GM21529 (cell line): ENCODE measurements at regions not wholly inside any gene's neighbourhood (a gene's known extent, or its start where the extent isn't known, plus 50 kb on each side); places are given as distances from the start of the nearest gene placed in this dataset.
"Not testable (repeated sequence)": the region's sequence is repeated elsewhere in the genome, so short reads cannot be mapped to it uniquely, and the experiment has no call there.

Experiments used
- ATAC-seq: cut with Tn5 transposase; IDR thresholded peaks from one replicate; pipeline ENCODE4 v1.9.1; 2021; ENCODE audit not compliant: unreplicated experiment

DNA sequence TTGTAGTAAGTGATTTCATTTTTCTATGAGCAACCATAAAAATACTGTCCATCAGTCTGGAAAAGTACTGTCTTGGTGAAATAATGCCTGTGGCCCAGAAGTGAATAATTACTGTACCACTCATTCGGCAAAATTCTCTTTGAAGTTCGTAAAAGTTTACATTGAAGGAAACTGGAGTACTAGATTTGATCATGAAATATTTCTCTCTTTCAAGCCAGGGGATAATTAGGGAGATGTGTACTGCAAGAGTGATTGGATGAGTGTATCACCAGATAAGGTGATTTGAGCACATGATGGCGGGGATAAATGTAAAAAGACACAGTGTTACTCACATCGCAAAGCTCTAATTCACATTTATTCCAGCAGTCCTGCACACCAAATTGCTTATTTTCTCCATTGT lies 883.2 kb upstream of the PIK3C3 start:
- no peak for ATAC-seq

DNA sequence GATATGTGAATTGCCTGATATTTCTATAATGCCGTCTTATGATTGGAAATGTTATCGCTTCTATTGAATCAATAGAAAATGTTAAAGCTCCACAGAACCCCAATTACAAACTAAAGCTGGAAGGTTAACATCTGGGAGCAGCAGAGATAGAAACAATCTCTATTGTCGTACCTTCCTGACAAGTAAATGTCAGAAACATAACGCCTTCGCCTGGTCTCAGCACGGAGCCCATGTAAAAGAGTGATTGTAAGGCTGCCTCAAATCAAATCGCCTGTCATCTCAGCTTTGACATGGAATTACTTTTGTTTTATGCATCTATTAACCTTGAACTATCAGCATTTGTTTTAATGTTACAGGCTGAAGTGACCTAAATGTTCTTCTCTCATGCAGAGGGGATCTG lies 885.9 kb upstream of the PIK3C3 start:
- ATAC-seq: no peak

DNA sequence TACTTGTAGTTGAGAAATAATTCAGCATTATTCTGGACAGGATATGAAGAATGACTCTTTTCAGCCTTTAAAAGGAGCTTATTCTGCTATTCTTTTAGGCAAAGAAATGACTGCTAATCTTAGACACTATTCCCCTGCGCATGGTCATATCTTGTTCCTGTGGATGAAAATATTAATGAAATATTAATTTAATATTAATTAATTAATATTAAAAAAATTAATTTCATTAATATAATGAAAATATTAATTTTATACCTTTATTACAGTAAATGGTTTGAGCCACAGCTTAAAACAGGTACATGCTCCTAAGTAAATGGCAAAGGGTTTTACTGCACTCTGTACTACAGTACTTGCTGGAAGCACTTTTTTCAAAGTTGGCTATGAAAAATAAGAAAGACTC lies 890.1 kb upstream of the PIK3C3 start:
- no peak for ATAC-seq

DNA sequence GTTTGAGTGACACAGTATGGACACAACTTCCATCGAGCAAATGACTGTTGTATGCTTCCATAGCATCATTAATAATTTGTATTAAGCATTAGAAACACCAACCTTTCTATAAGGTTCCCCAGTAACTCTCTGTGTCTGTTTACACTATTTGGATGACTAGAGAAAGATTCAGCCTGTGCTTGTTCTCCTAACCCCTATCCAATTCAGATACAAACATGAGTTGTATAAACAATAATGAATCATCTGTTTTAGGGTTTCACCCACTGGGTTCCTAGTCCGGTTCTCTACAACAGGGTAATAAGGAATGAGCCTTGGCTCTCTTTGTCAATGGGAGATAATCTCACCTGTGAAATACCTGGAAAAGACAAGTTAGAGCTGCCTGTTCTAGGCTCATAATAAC lies 894.1 kb upstream of the PIK3C3 start:
- no peak for ATAC-seq

GRCh38 chr18:41059126-41059415 lies 896.0 kb upstream of the PIK3C3 start:
- ATAC-seq: no peak

DNA sequence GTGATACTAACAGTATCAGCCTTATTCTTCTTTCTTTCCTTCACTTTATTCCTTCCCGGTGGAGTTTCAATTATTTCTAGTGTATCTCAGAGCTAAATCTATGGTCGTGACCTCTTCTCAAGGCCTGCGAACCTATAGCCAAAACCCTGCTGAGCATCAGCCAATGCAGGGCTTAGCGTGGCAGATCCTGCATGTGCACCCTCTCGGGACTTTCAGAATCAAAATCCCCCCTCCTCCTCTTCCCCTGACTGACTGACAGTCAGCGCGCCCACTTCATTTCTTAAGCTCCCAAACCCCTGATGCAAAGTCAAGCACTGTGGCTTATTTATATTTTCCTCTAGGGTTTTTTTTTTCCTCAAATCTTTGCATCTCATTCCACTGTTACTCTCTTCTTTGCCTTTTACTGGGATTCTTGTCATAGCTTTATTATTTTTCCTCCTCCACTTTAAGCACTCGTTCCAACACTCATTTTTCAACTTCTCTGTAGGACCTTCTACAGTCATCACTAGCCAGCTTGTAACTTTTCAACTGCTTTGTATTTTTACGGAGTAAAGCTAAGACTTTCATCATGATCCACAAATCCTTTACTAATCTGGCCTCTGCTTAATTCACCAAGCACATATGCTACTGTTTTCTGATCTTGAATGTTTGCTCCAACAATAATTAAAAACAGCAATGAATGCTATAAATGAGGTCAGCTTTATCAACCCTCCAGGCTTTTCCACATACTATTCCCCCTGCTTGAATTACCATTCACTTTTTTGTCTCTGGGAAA lies 896.5 kb upstream of the PIK3C3 start:
- no peak for ATAC-seq

GRCh38 chr18:41052625-41053024 lies 902.4 kb upstream of the PIK3C3 start:
- no peak for ATAC-seq

DNA sequence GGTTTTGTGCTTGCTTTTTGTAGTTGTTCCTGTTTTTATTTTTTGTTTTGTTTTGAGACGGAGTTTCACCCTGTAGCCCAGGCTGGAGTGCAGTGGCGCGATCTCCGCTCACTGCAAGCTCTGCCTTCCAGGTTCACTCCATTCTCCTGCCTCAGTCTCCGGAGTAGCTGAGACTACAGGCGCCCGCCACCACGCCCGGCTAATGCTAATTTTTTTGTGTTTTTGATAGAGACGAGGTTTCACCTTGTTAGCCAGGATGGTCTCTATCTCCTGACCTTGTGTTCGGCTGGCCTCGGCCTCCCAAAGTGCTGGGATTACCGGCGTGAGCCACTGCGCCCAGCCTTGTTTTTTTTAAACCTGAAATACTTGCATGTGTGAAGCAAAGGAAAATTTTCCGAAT lies 908.8 kb upstream of the PIK3C3 start:
- not testable (repeated sequence) for ATAC-seq

GRCh38 chr18:41043876-41044275 lies 911.2 kb upstream of the PIK3C3 start:
- ATAC-seq: no peak

- no peak for ATAC-seq
Measured at GRCh38 chr18:41042866-41043265, 912.2 kb upstream of the PIK3C3 start.

GRCh38 chr18:41038071-41038470 lies 917.0 kb upstream of the PIK3C3 start:
- ATAC-seq: no peak

DNA sequence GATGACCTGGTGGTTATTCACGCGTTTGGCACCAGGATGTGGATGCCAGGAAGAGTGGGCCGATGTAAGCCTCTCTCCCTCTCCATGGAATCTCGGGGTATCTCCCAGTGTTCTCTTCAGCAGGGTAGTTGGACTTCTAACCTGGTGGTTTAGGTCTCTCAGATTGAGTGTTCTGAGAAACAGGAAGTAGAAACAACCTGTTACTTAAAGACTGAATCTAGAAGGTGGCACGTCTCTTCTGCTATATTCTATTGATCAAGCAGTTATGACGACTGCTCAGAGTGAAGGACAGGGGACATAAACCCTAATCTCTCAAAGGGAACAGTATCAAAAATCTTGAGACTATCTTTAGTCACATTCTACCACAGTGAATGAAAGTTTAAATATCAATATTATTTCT lies 918.7 kb upstream of the PIK3C3 start:
- no peak for ATAC-seq

GRCh38 chr18:41034413-41034812 lies 920.6 kb upstream of the PIK3C3 start:
- no peak for ATAC-seq

GRCh38 chr18:41025666-41026065 lies 929.4 kb upstream of the PIK3C3 start:
- ATAC-seq: no peak

DNA sequence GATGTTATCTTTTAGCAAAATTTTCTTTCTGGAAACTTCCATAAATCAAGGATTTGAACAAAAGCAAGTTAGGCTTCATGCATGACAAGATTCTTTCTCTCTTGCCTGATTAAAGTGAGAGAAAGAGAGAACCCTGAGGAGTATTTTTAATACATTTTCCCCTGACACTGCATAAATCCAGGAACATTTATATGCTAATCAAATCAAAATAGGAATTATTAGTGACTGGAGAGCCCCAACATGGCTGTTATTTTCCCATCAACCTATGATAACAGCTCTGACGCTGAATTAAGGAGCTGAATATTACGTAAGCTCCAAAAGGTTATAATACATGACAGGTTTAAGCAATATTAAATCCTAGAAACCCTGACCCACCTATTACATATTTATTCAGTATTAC lies 930.2 kb upstream of the PIK3C3 start:
- no peak for ATAC-seq

DNA sequence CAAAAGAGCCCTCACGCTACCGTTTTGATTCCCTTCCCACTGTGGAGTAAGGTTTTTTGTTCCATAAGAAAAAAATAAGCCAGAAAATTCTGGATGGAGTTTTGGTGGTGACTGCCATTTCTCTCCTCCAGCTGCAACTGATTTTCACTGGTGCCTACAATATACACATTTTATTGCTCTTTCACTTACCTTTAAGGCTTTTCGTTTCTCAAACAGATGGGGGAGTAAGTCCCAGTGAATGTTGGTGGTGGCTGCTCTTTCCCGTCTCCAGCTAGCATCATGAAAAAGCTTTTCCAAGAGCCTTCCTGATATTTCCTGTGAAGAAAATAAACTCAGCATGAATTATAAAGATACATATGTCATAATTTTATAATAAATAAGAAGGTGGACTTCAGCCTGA lies 932.5 kb upstream of the PIK3C3 start:
- no peak for ATAC-seq

DNA sequence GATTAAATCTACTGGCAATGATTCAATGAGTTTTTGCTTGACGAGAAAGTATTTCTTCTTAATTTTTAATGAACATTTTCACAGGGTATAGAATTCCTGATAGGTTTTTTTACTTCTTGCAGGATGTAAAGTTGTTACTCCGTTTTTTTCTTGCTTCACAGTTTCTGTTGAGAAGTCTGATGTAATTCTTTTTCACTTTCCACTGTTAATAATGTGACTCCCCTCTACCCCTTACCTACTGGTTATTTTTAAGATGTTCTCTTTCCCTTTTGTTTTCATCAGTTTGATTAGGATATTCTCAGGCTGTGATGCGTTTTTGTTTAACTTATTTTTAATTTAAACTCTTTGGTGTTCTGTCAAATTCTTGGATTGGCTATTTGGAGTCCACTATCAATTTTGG lies 933.9 kb upstream of the PIK3C3 start:
- no peak for ATAC-seq

DNA sequence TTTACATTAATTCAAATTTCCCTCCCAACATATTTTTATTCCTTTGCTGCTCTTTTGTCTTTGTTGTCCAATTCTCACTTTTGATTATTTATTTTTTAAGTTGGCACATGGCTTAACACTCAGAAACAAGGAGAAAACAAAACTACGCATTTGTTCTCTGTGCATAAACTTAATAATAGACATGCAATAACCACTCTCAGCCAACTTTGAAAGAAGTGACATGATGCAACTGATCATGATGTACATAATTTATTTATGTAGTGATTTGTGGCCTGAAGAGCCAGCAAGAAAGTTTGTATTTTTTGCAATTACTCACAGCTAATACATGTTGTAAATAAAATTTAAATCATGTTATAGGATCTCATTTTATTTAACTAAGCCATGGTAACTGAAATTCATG lies 942.8 kb upstream of the PIK3C3 start:
- no peak for ATAC-seq

DNA sequence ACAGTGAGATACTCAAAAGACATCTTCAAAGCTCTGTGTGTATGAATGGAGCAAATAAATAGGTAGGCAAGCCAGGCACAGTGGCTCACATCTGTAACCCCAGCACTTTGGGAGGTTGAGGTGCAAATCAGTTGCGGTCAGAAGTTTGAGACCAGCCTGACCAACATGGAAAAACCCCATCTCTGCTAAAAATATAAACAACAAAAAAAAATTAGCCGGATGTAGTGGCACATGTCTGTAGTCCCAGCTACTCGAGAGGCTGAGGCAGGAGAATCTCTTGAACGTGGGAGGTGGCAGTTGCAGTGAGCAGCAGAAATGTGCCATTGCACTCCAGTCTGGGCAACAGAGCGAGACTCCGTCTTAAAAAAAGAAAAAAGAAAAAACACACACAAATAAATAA lies 945.1 kb upstream of the PIK3C3 start:
- no peak for ATAC-seq

GRCh38 chr18:41004324-41004723 lies 950.7 kb upstream of the PIK3C3 start:
- ATAC-seq: no peak

- ATAC-seq: no peak
Measured at GRCh38 chr18:40995529-40995928, 959.5 kb upstream of the PIK3C3 start.

DNA sequence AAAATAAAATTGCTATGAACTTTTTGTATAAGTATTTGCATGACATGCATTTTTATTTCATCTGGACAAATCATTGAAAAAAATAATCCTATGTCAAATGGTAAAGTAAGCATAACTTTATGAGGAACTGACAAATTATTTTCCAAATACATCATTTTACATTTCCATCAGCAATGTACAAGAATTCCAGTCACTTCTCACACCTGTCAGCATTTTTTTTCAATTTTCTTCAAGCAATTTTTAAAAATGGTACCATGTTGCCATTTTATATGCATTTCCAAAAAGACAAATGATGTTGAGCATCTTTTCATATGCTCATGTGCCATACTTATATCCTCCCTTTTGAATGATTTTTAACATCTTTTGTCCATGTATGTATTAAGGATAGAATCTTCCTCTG lies 961.7 kb upstream of the PIK3C3 start:
- no peak for ATAC-seq

DNA sequence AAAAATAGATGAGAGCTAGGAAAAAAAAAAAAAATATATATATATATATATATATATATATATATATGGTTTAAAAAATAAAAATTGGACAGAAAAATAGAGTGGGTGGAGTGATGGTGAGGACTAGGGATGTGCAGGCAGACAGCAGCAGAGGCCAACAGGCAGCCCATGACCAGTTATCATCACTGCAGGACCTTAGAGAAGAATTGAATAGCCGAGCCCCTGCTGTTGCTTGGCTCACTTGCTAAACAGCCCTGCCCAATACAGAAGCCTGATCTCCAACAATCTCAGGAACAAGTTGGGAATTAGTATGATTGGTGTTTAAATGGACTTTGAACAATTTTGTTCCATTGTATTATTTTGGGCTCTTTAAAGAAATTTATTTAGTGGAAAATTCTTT lies 967.5 kb upstream of the PIK3C3 start:
- no peak for ATAC-seq

DNA sequence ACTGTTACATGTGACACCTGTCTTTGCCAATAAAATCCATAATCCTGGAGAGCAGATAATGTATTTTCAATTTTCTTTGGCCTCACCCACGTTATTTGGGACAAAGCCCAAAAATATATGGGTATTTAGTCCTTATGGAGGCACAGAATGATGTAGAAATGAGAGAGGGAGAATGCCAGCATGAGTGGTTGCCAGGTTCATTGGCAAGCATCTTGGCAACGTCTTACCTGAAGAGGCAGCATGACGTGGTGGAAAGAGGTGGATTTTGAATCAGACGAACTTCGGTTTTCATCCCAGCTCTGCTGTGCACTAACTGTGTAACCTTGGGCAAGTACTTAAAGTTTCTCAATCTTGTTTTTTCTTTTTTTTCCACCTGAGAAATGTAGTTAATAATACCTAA lies 969.6 kb upstream of the PIK3C3 start:
- ATAC-seq: no peak
